GM19043 (cell line): ENCODE measurements at regions not wholly inside any gene's neighbourhood (a gene's known extent, or its start where the extent isn't known, plus 50 kb on each side); places are given as distances from the start of the nearest gene placed in this dataset.
"Not testable (repeated sequence)": the region's sequence is repeated elsewhere in the genome, so short reads cannot be mapped to it uniquely, and the experiment has no call there.

Experiments used
- ATAC-seq: cut with Tn5 transposase; IDR thresholded peaks from one replicate; pipeline ENCODE4 v1.9.1; 2021; ENCODE audit warnings: low read depth; ENCODE audit not compliant: unreplicated experiment

- ATAC-seq, result peak; percentile 71
Measured at GRCh38 chr4:163681208-163681821, 186.8 kb downstream of the TMA16 start.

GRCh38 chr4:163688856-163689255 lies 194.4 kb downstream of the TMA16 start:
- no peak for ATAC-seq

- ATAC-seq, result no peak
Measured at GRCh38 chr4:163693211-163693610, 198.7 kb downstream of the TMA16 start.

DNA sequence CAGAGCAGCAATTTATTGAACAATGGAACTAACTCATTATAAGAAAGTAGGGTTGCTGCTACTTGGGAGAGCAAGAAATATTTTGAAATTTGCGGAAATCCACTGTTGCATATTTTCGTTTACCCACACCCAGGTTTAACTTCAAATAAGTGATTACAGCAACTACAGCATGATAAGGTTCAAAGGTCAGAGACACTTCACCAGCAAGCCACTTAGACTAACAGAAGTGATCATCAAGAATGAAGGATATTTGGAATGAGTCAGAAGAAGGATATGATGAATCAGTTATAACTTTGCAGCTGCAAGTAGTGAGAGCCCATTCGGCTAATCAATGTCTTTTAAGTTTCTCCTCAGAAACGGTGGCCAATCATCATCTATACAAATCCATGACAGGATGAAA lies 199.3 kb downstream of the TMA16 start:
- ATAC-seq, result no peak

DNA sequence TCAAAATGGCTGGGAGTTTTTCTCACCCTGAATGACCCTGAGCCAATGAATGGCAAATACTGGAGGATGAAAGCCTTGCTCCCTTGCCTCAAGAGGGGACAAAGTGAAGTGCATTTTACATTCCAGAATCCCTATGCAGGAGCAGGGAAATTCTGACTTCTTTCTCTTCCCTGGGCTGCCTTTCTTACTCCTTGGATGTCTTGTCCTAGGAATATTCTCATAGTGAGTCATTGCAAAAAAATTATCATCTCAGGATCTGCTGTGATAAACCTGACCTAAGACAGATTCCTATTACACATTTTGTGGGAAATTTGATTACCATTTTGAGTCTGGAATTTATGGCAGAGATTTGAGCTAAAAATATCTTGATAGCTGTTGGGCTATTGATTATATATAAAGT lies 199.9 kb downstream of the TMA16 start:
- ATAC-seq, result no peak

DNA sequence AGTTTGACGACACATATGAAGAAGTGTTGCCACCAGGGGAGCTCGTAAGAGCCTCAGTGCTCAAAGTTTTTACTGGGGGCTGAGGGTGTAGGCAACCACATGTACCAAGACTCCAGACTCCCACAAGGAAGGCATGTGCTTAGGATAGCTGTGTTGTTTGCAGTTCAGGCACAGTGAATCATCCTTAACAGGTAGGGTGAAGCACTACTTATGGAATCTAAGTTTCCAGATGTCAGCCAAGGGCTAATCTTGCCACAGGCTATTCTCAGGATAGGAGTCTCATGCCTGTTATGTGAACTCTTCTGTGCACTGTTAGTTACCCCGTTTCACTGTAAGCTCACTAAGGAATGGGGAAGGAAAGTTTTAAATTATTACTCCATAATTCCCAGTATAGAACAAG lies 202.6 kb downstream of the TMA16 start:
- ATAC-seq, result no peak

DNA sequence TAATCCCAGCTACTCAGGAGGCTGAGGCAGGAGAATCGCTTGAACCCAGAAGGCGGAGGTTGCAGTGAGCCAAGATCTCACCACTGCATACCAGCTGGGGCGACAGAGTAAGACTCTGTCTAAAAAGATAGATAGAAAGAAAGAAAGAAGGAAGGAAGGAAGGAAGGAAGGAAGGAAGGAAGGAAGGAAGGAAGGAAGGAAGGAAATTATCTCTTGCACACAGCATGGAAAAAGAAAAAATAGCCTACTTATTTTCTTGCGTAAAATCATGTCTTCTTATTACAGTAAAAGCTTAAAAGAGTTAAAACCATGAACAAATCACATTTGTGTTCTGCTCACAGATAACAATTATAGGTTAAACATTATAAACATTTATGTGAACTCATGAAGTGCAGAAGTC lies 205.9 kb downstream of the TMA16 start:
- not testable (repeated sequence) for ATAC-seq

- ATAC-seq, result peak; percentile 90
Measured at GRCh38 chr4:163701916-163702315, 207.4 kb downstream of the TMA16 start.

- ATAC-seq, result no peak
Measured at GRCh38 chr4:163702736-163703135, 208.2 kb downstream of the TMA16 start.

DNA sequence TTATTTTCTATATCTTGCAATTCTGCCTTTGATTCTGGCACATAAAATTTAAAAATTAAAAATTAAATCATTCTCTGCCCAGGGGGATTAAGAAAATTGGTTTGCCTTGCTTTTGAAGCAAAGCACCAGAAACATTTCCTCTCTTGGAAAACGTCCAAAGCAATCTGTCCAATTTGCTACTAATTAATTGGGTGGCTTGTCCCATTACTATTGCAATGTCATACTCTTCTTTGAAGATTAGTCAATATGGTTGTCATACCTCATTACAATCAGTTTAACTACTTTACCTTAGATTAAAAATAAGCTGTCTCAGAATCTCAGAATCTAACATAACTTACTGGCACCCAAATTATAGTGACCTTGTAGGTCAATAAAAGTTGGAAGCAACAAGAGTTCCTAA lies 208.8 kb downstream of the TMA16 start:
- ATAC-seq, result no peak

GRCh38 chr4:163707873-163708272 lies 213.4 kb downstream of the TMA16 start:
- no peak for ATAC-seq

DNA sequence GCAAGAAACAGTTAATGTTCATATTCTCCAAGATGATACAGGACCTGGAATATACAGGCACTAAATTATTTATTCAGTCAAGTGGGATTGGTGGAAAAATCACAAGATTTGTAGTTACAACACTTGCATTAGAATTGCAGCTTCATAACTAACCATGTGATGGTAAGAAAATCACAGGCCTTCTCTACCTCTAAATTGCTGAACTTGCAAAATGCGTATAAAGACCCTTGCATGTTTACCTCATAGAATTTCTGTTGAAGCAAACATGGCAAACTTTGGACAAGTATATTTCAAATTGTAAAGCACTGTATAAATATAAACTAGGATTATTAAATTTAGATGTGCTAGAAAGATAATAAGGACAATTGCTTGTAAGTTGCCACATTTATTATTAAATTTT lies 215.1 kb downstream of the TMA16 start:
- no peak for ATAC-seq

- no peak for ATAC-seq
Measured at GRCh38 chr4:163710158-163710557, 215.7 kb downstream of the TMA16 start.

DNA sequence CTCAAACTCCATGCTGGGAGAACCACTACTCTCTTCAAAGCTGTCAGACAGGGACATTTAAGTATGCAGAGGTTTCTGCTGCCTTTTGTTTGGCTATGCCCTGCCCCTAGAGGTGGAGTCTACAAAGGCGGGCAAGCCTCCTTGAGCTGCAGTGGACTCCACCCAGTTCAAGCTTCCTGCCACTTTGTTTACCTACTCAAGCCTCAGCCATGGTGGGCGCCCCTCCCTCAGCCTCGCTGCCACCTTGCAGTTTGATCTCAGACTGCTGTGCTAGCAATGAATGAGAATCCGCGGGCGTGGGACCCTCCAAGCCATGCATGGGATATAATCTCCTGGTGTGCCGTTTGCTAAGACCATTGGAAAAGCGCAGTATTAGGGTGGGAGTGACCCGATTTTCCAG lies 230.0 kb downstream of the TMA16 start:
- ATAC-seq, result not testable (repeated sequence)

- no peak for ATAC-seq
Measured at GRCh38 chr4:163726641-163727040, 232.2 kb downstream of the TMA16 start.

- no peak for ATAC-seq
Measured at GRCh38 chr4:163731071-163731470, 236.6 kb downstream of the TMA16 start.

GRCh38 chr4:163732473-163732872 lies 238.0 kb downstream of the TMA16 start:
- no peak for ATAC-seq

- ATAC-seq, result no peak
Measured at GRCh38 chr4:163736876-163737275, 242.4 kb downstream of the TMA16 start.

GRCh38 chr4:163737846-163738245 lies 243.4 kb downstream of the TMA16 start:
- ATAC-seq, result not testable (repeated sequence)

GRCh38 chr4:163738521-163738920 lies 244.0 kb downstream of the TMA16 start:
- no peak for ATAC-seq

GRCh38 chr4:163744861-163745260 lies 250.4 kb downstream of the TMA16 start:
- ATAC-seq, result peak; percentile 93

- no peak for ATAC-seq
Measured at GRCh38 chr4:163747293-163747692, 252.8 kb downstream of the TMA16 start.

- ATAC-seq, result no peak
Measured at GRCh38 chr4:163747886-163748285, 253.4 kb downstream of the TMA16 start.
